GM13977 (cell line): ENCODE measurements at regions not wholly inside any gene's neighbourhood (a gene's known extent, or its start where the extent isn't known, plus 50 kb on each side); places are given as distances from the start of the nearest gene placed in this dataset.

Experiments
- DNase-seq: peaks from one replicate; pipeline ENCODE4 v3.0.0; 2012; ENCODE audit warnings: low spot score
- in situ Hi-C: fragments of 300-500 bp; cut with MboI; formaldehyde crosslinking; loops from one replicate; pipeline ENCODE4 v1.12.0; 2022; ENCODE audit warnings: low sequenced_read_pairs, low pct_unique_long_range_greater_than_20kb, mixed read lengths, inconsistent platforms; ENCODE audit not compliant: unreplicated experiment
- TF ChIP-seq, protein P1 (sequence below): IDR thresholded peaks from 2 replicates; pipeline ENCODE4 v1.5.1; 2012; ENCODE audit warnings: mild to moderate bottlenecking, control low read depth; ENCODE audit not compliant: insufficient read depth; ENCODE audit errors: extremely low read depth, missing control alignments

GRCh38 chr1:193367863-193368262 is 181.4 kb upstream of the B3GALT2 start:
- TF ChIP-seq, protein P1, sequence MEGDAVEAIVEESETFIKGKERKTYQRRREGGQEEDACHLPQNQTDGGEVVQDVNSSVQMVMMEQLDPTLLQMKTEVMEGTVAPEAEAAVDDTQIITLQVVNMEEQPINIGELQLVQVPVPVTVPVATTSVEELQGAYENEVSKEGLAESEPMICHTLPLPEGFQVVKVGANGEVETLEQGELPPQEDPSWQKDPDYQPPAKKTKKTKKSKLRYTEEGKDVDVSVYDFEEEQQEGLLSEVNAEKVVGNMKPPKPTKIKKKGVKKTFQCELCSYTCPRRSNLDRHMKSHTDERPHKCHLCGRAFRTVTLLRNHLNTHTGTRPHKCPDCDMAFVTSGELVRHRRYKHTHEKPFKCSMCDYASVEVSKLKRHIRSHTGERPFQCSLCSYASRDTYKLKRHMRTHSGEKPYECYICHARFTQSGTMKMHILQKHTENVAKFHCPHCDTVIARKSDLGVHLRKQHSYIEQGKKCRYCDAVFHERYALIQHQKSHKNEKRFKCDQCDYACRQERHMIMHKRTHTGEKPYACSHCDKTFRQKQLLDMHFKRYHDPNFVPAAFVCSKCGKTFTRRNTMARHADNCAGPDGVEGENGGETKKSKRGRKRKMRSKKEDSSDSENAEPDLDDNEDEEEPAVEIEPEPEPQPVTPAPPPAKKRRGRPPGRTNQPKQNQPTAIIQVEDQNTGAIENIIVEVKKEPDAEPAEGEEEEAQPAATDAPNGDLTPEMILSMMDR: no peak
- no peak for DNase-seq
- in situ Hi-C loops: no loop called here

- in situ Hi-C loops: no loop called here
- no peak for DNase-seq
Observed at GRCh38 chr1:193366764-193367507, 180.5 kb upstream of the B3GALT2 start.

DNA sequence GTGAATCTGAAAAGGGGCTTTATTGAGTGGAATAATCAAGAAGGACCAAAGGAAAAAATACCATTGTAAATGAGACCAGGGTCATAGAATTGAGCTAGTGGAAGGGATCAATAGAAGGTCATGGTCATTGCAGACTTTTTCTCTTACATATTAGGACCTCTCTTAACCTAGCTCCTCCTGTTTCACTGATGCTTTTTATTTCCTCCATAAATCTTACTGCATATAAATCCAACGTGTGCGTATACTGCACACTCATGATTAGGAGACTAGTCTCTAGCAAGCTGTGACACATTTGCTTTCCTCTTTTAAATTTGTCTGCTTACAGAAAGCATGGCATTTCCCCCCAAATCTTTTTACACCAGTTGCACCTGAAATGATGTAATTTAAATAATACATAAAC is 179.6 kb upstream of the B3GALT2 start:
- in situ Hi-C loops: no loop called here
- TF ChIP-seq, protein P1: no peak
- no peak for DNase-seq

More at GRCh38 chr1:193366764-193367507, 180.5 kb upstream of the B3GALT2 start:
- TF ChIP-seq, protein P1: no peak

DNA sequence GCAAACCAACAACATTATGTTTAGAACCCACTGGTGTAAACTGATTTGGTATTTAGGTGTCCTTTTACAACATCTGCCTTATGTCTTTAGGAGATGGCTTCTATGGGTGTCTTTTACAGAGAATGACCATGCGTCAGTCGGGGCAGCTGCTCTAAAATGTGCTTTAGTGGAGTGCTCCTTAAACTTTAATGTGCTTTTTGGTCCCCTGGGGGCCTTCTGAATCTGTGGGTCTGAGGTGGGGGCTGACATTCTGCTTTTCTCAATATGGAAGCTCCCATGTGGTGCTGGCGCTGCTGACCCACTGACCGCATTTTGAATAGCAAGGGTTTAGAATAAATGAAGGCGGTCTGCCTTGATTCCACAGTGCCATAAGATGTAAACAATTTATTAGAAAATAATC is 173.2 kb upstream of the B3GALT2 start:
- no peak for DNase-seq
- in situ Hi-C loops: no loop called here
- TF ChIP-seq, protein P1: no peak

DNA sequence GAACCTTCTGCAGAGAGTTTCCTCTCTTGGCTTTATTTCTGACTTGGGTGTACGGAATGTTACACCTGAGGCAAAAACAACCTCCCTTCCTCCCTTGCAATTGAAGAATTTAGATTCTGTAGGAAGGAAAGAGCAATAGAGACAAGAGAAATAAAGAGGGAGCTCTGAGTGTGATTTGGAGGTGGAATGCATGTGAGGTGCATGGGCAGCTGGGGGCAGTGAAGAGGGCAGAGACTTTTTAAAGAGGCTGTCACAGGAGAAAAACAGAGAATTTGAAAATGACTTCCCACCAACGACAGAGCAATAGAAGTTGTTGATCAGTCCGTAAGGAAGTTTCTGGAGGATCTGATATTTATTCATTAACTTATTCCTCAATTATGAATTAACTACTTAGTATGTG is 172.0 kb upstream of the B3GALT2 start:
- DNase-seq: no peak
- TF ChIP-seq, protein P1: no peak
- in situ Hi-C loops: no loop called here

- in situ Hi-C loops: no loop called here
- no peak for DNase-seq
- TF ChIP-seq, protein P1: no peak
Observed at GRCh38 chr1:193356249-193356648, 169.8 kb upstream of the B3GALT2 start.

GRCh38 chr1:193355626-193356025 is 169.2 kb upstream of the B3GALT2 start:
- TF ChIP-seq, protein P1: no peak
- DNase-seq: no peak

More at GRCh38 chr1:193355626-193356025, 169.2 kb upstream of the B3GALT2 start:
- in situ Hi-C loops: no loop called here
